Pons (tissue), 1 donor: ENCODE measurements at regions not wholly inside any gene's neighbourhood (a gene's known extent, or its start where the extent isn't known, plus 50 kb on each side); places are given as distances from the start of the nearest gene placed in this dataset.

Source experiments
- DNase-seq: peaks from one replicate; pipeline ENCODE4 v3.0.0-alpha.2; 2016; ENCODE audit warnings: low spot score

- DNase-seq = no peak
Measured at GRCh38 chr6:108751851-108752732, 96.1 kb upstream of the ARMC2 start.

- no peak for DNase-seq
Measured at GRCh38 chr6:108752733-108753590, 95.3 kb upstream of the ARMC2 start.

- no peak for DNase-seq
Measured at GRCh38 chr6:108755257-108756240, 92.7 kb upstream of the ARMC2 start.

- no peak for DNase-seq
Measured at GRCh38 chr6:108757357-108757756, 90.9 kb upstream of the ARMC2 start.

GRCh38 chr6:108758884-108759283 is 89.3 kb upstream of the ARMC2 start:
- no peak for DNase-seq

- no peak for DNase-seq
Measured at GRCh38 chr6:108760126-108761050, 87.8 kb upstream of the ARMC2 start.

GRCh38 chr6:108762394-108762793 is 85.8 kb upstream of the ARMC2 start:
- DNase-seq = no peak

GRCh38 chr6:108763931-108764579 is 84.2 kb upstream of the ARMC2 start:
- DNase-seq = no peak

GRCh38 chr6:108764580-108764950 is 83.7 kb upstream of the ARMC2 start:
- DNase-seq = peak; percentile 91

- DNase-seq = no peak
Measured at GRCh38 chr6:108765495-108765894, 82.7 kb upstream of the ARMC2 start.

- no peak for DNase-seq
Measured at GRCh38 chr6:108766419-108766818, 81.8 kb upstream of the ARMC2 start.

- DNase-seq = no peak
Measured at GRCh38 chr6:108766886-108767285, 81.3 kb upstream of the ARMC2 start.

- no peak for DNase-seq
Measured at GRCh38 chr6:108767418-108768165, 80.6 kb upstream of the ARMC2 start.

- DNase-seq = no peak
Measured at GRCh38 chr6:108768166-108768555, 80.1 kb upstream of the ARMC2 start.

- DNase-seq = no peak
Measured at GRCh38 chr6:108768792-108769524, 79.3 kb upstream of the ARMC2 start.

- DNase-seq = no peak
Measured at GRCh38 chr6:108771421-108771820, 76.8 kb upstream of the ARMC2 start.

- DNase-seq = no peak
Measured at GRCh38 chr6:108774555-108774954, 73.7 kb upstream of the ARMC2 start.

- DNase-seq = no peak
Measured at GRCh38 chr6:108777536-108777935, 70.7 kb upstream of the ARMC2 start.
